ENCODE measurements at regions not wholly inside any gene's neighbourhood (a gene's known extent, or its start where the extent isn't known, plus 50 kb on each side); places are given as distances from the start of the nearest gene placed in this dataset.
"Not testable (repeated sequence)": the region's sequence is repeated elsewhere in the genome, so short reads cannot be mapped to it uniquely, and the experiment has no call there.

DNA sequence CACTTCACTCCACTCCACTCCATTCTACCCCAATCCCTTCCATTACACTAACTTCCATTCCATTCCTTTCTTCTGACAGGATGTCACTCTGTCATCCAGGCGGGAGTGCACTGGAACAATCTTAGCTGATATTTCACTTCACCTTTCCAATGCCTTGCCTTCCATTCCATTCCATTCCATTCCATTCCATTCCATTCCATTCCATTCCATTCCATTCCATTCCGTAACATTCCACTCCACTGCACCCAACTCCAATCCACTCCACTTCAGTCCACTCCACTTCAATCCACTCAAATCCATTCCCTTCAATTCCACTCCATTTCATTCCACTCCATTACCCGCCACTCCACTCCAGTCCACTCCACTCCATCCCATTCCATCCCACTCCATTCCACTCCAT lies 1099.4 kb downstream of the TSPY10 start:
- Mint-ChIP-seq H3K9me3 (peaks cover 7% of the 10 kb centered on the region), H3K4me1 (no peaks in the 10 kb centered on the region), H3K4me3 (no peak overlapping the region), H3K27ac (no peak overlapping the region), H3K27me3 (no peaks in the 10 kb centered on the region), H3K36me3 (ENCODE audit: low read depth) (peaks cover 3% of the 10 kb centered on the region)
- ChIA-PET POLR2A (no interaction called here), CTCF (no interaction called here)
- no peak for DNase-seq

DNA sequence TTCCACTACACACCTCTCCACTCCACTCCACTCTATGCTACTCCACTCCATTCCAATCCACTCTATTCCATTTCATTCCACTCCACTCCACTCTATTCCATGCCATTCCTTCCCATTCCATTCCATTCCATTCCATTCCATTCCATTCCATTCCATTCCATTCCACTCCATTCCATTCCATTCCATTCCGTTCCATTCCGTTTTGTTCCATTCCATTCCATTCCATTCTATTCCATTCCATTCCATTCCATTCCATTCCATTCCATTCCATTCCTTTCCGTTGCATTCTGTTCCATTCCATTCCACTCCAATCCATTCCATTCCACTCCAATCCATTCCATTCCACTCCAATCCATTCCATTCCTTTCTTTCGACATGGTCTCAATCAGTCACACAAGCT lies 1121.1 kb downstream of the TSPY10 start:
- POLR2A ChIA-PET; H3K27me3 Mint-ChIP-seq; H3K4me1 Mint-ChIP-seq; DNase-seq; H3K4me3 Mint-ChIP-seq; H3K36me3 Mint-ChIP-seq (ENCODE audit: low read depth); CTCF ChIA-PET; H3K27ac Mint-ChIP-seq: not testable (repeated sequence)
- H3K9me3 Mint-ChIP-seq = peaks cover 21% of the 10 kb centered on the region

DNA sequence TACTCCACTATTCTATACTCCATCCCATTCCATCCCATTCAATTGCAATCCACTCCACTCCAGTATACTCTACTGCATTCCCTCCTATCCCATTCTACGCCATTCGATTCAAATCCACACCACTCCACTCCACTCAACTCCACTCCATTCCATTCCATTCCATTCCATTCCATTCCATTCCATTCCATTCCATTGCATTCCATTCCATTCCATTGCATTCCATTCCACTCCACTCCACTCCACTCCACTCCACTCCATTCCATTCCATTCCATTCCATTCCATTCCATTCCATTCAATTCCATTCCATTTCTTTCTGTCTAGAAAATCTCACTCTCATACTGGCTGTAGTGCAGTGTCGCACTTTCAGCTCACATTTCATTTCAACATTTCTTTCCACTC lies 1129.4 kb downstream of the TSPY10 start:
- Mint-ChIP-seq H3K36me3 (ENCODE audit: low read depth) (peaks cover 11% of the 10 kb centered on the region), H3K9me3 (peaks cover 66% of the 10 kb centered on the region)
- DNase-seq, H3K4me1 Mint-ChIP-seq, H3K27me3 Mint-ChIP-seq, H3K27ac Mint-ChIP-seq, CTCF ChIA-PET, POLR2A ChIA-PET, H3K4me3 Mint-ChIP-seq: not testable (repeated sequence)

DNA sequence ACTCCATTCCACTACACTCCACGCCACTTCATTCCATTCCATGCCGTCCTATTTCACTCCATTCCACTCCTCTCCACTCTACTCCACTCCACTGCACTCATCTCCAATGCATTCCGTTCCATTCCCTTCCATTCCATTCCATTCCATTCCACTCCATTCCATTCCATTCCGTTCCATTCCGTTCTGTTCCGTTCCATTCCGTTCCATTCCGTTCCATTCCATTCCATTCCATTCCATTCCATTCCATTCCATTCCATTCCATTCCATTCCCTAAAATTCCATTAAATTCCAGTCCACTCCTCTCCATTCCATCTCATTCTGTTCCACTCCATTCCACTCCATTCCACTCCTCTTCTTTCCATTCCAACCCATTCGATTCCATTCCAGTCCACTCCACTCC lies 1139.1 kb downstream of the TSPY10 start:
- H3K36me3 Mint-ChIP-seq (ENCODE audit: low read depth) = peaks cover 21% of the 10 kb centered on the region
- peaks cover 47% of the 10 kb centered on the region for H3K9me3 Mint-ChIP-seq
- H3K4me1 Mint-ChIP-seq = no peaks in the 10 kb centered on the region
- POLR2A ChIA-PET = no interaction called here
- no peaks in the 10 kb centered on the region for H3K27me3 Mint-ChIP-seq
- H3K4me3 Mint-ChIP-seq = no peak overlapping the region
- no peak for DNase-seq
- no peak overlapping the region for H3K27ac Mint-ChIP-seq
- CTCF ChIA-PET = no interaction called here

DNA sequence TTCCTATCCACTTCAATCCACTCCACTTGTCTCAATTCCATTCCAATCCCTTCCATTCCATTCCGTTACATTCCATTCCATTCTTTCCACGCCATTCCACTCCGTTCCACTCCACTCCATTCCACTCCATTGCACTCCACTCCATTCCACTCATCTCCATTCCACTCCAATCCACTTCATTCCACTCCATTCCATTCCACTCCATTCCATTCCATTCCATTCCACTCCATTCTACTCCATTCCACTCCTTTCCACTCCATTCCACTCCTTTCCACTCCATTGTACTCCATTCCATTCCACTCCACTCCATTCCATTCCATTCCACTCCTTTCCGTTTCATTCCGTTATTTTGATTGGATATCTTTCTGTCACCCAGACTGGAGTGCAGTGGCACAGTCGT lies 1158.7 kb downstream of the TSPY10 start:
- H3K27ac Mint-ChIP-seq = no peak overlapping the region

More for the DNA sequence above, 1158.7 kb downstream of the TSPY10 start:
- H3K27me3 Mint-ChIP-seq = no peaks in the 10 kb centered on the region
- peaks cover 16% of the 10 kb centered on the region for H3K36me3 Mint-ChIP-seq (ENCODE audit: low read depth)
- H3K9me3 Mint-ChIP-seq = peaks cover 71% of the 10 kb centered on the region
- no peak overlapping the region for H3K4me3 Mint-ChIP-seq
- ChIA-PET CTCF (no interaction called here), POLR2A (no interaction called here)
- H3K4me1 Mint-ChIP-seq = no peaks in the 10 kb centered on the region
- no peak for DNase-seq

Data from activated CD4-positive, alpha-beta T cell treated with anti-CD3 and anti-CD28 coated beads, Interleukin-2, amount 10 ng/mL, durations not matched to agents 7 days and 5 days (primary cell).